Ectodermal cell (in vitro differentiated cells): ENCODE measurements at regions not wholly inside any gene's neighbourhood (a gene's known extent, or its start where the extent isn't known, plus 50 kb on each side); places are given as distances from the start of the nearest gene placed in this dataset.

Experiments
- H3K27ac ChIP-seq: 2 replicates; pipeline ENCODE4 v1.7.0; 2013; ENCODE audit warnings: mild to moderate bottlenecking, low read depth, low read length; ENCODE audit not compliant: insufficient read depth, poor library complexity, severe bottlenecking
- H3K27me3 ChIP-seq: 2 replicates; pipeline ENCODE4 v1.7.0; 2013; ENCODE audit warnings: mild to moderate bottlenecking, low read length; ENCODE audit not compliant: insufficient read depth, control insufficient read depth, poor library complexity, severe bottlenecking
- H3K36me3 ChIP-seq: one replicate; pipeline ENCODE4 v1.7.0; 2013; ENCODE audit warnings: low read length; ENCODE audit not compliant: control insufficient read depth, insufficient read depth
- H3K4me1 ChIP-seq: one replicate; pipeline ENCODE4 v1.7.0; 2013; ENCODE audit warnings: low read length; ENCODE audit not compliant: control insufficient read depth, insufficient read depth
- H3K4me3 ChIP-seq: 2 replicates; pipeline ENCODE4 v1.7.0; 2013; ENCODE audit warnings: low read depth, low read length, control low read depth; ENCODE audit not compliant: insufficient read depth
- H3K9me3 ChIP-seq: 2 replicates; pipeline ENCODE4 v1.7.0; 2013; ENCODE audit warnings: mild to moderate bottlenecking, low read length, moderate library complexity; ENCODE audit not compliant: control insufficient read depth
- WGBS, 2 experiments: methylation state at CpG; one replicate each; pipeline ENCODE4 v1.1.7; 2013; ENCODE audit warnings: missing lambda C conversion rate in 2 of 2; 5-methylcytosine and 5-hydroxymethylcytosine counted together

DNA sequence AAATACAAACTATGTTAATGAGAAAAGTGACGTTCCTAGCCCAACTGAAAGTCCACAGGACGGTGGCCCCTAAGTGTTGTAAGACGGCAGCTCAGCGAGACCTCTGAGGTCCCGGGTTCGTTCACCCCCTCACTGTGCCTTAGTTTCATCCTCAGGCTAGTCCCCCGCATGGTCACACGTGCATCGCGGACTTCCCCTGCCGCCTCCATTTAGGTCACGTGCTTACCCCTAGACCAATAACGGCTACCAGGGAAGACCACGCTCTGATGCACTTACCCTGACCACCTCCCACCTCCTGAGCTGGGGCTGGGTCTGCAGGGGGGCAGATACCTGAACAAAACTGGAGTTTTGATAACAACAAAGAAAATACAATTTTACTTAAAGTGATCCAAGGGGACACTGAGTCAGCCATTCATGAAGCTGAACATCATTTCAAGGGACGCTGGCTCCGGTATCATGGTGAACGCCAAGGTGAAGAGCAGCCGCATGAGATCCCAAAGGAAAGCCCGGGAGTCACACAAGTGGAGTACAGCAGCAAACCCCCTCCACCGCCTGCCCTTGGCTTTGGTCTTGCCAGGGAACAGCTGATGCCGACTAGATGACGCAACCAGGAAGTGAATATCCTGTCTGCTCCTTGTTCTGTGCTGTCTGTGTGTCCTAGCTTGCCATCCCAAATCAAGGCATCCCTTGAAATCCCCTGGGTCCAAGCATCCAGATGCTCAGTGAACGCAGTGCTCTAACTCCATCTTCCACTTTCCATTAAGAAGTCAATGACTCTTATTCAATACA is 274.1 kb downstream of the PCNX1 start:
- H3K4me1 ChIP-seq = peaks cover 4% of the 10 kb centered on the region
- 92 to 94% methylated on average over 23 of the region's 23 CpGs for WGBS, 2 experiments
- H3K27ac ChIP-seq = no peak overlapping the region

DNA sequence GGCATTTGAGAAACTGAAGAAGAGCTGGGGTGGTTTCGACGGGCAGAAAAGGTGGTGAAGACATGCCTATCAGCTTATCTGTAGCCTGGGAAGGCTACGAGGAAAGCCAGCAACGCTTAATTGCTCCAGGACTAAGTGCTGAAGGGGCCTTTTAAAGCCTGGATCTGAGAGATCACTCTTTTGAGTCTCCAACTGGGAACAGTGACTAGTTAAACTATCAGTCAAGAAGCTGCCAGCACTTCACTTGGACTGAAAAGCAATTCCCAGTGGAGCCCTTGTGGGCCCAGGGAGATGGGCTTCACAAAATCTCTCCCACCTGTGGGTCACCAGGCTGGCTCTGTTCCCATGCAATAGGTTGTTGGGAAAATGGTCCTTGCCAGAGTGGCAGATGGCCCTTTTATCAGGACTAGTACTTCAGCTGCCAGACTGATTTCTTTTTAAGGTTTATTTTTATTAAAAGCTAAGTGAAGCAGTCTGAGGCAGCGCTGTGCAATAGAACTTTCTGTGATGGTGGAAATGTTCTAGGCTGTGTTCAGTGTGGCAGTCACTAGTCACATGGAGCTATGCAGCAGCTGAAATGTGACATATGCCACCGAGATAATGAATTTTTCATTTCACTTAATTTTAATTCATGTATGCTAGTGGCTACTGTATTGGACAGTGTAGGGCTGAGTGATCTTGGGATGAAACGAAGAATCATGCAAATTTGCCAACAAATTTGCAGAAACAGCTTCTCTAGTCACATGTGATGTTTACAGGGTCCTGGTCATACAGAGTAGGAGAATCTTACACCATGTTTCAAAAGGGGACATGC is 276.8 kb downstream of the PCNX1 start:
- Histone ChIP-seq H3K27me3 (no peaks in the 10 kb centered on the region), H3K9me3 (no peaks in the 10 kb centered on the region), H3K4me3 (no peak overlapping the region), H3K27ac (no peak overlapping the region), H3K4me1 (peaks cover 11% of the 10 kb centered on the region), H3K36me3 (no peaks in the 10 kb centered on the region)
- 77 to 79% methylated on average over 7 of the region's 7 CpGs for WGBS, 2 experiments

More for the DNA sequence above, 274.1 kb downstream of the PCNX1 start:
- no peaks in the 10 kb centered on the region for H3K27me3 ChIP-seq
- no peaks in the 10 kb centered on the region for H3K36me3 ChIP-seq
- H3K9me3 ChIP-seq = no peaks in the 10 kb centered on the region
- H3K4me3 ChIP-seq = no peak overlapping the region

DNA sequence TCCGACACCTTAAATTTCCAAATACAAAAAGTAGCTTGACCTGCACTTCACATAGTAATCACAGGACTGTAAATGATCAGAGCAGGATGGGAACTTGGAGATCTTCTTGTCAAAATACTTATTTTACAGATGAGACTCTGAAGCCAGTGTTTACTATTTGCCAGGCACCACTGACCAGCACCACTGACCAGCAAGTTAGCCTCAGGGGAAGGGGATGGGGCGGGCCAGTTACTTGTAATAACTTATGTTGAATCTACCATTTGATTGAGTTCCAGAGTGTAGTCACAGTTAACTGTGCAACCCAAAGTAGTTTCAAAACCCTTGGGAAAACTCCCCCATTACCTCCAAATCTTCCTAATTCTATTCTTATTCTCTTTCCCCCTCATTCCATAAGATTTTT is 278.4 kb downstream of the PCNX1 start:
- 91 to 96% methylated on average over 2 of the region's 2 CpGs for WGBS, 2 experiments
- H3K27ac ChIP-seq = no peak overlapping the region
- H3K36me3 ChIP-seq = no peaks in the 10 kb centered on the region

DNA sequence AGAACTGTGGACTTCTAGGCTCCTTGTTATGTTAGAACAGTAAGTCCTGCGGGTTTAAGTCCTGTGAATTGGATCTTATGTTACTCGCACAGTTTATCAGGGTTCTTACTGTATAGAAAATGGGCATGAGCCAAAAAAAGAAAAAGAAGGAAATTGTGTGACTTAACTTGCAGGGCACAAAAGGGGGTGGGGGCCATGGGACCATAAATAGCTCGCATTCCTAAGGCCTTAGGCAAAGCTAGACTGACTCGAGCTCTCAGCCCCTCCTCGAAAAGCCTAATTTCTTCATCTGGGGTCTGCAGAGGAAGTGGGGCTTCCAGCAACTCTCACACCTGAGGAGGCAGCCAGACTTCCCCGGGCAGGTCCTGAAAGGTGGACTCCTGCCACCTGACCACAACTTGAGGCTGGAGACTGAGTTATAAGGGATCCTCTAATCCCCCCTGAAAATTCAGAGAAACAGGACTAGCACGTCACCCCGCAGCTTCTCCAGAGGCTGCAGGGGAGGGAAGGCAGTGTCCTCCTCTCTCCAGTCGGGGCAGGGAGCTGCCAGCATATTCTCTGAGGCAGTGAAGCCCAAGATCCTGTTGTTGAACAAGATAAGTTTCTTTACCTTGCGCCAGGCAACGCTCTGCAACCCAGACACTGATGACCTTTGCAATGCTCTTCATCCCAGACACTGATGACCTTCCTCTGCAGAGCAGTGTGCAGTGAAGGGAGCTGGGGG is 280.5 kb downstream of the PCNX1 start:
- no peaks in the 10 kb centered on the region for H3K27me3 ChIP-seq
- 73 to 78% methylated on average over 11 of the region's 11 CpGs for WGBS, 2 experiments
- no peaks in the 10 kb centered on the region for H3K36me3 ChIP-seq
- no peaks in the 10 kb centered on the region for H3K9me3 ChIP-seq
- H3K4me3 ChIP-seq = no peak overlapping the region
- no peak overlapping the region for H3K27ac ChIP-seq
- H3K4me1 ChIP-seq = peaks cover 16% of the 10 kb centered on the region

More for the DNA sequence above, 278.4 kb downstream of the PCNX1 start:
- Histone ChIP-seq H3K4me1 (peaks cover 11% of the 10 kb centered on the region), H3K4me3 (no peak overlapping the region), H3K27me3 (no peaks in the 10 kb centered on the region), H3K9me3 (no peaks in the 10 kb centered on the region)

DNA sequence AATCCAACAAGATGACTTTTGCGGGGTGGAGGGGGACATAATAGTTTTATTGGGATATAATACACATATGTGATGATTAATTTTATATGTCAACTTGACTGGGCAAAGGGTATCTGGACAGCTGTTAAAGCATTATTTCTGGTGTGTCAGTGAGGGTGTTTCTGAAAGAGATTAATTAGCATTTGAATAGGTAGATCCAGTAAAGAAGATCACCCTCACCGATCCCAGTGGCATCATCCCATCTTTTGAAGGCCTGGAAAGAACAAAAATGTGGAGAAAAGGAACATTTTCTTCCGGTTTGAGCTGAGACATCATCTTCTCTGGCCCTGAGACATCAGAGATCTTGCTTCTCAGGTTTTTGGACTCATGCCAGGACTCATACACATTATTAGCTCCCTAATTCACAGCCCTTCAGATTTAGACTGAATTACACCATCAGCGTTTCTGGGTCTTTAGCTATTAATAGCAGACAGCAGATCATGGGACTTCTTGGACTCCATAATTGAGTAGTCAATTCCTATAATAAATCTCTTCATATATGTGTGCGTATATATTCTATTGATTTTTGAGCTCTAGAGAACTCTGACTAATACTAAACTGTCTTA is 283.6 kb downstream of the PCNX1 start:
- Histone ChIP-seq H3K4me1 (peaks cover 12% of the 10 kb centered on the region), H3K27ac (no peak overlapping the region), H3K36me3 (no peaks in the 10 kb centered on the region), H3K4me3 (no peak overlapping the region), H3K27me3 (no peaks in the 10 kb centered on the region), H3K9me3 (no peaks in the 10 kb centered on the region)
- WGBS, 2 experiments = 69 to 76% methylated on average over 5 of the region's 5 CpGs

DNA sequence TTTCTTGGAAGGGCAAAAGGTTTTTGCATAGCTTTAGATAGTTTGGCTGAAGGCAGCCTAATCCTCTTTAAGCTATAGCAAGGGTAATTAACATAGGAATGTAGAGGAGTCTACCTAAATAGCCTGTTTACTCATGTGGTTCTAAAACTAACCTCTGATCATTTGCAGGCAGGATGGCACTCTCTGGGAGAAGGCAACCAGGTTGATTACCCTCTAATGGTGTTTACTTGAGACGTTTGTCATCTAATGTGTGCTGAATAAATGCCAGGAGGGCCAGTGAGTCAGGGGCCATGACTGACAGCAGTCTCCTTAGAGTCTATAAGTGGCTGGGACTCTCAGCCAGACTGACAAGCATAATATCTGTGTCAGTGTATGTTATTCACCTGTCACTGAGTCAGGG is 286.4 kb downstream of the PCNX1 start:
- Histone ChIP-seq H3K27ac (no peak overlapping the region), H3K27me3 (no peaks in the 10 kb centered on the region), H3K4me1 (peaks cover 5% of the 10 kb centered on the region), H3K9me3 (no peaks in the 10 kb centered on the region), H3K36me3 (no peaks in the 10 kb centered on the region), H3K4me3 (no peak overlapping the region)
- WGBS, 2 experiments = 3 to 6% methylated on average over 1 of the region's 1 CpG

DNA sequence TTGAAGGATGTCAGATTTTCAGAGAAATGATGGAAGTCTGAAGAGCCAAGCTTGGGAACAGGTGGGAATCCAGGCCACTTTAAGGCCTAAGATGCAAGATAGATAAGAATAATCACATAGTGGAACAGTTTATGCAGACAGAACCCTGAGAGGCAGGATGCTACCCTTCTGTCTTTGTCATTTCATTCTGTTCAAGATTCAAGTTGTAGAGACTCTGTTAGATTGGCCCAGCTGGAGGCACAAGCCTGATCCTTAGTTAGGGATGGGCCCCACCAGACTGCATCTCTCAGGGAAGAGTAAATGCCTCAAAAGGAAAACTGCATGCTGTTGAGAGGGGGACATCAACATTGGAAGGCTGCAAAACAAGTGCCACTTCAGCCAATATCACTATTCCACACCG is 287.0 kb downstream of the PCNX1 start:
- Histone ChIP-seq H3K36me3 (no peaks in the 10 kb centered on the region), H3K4me3 (no peak overlapping the region)
- WGBS, 2 experiments = 73 to 84% methylated on average over 1 of the region's 1 CpG

DNA sequence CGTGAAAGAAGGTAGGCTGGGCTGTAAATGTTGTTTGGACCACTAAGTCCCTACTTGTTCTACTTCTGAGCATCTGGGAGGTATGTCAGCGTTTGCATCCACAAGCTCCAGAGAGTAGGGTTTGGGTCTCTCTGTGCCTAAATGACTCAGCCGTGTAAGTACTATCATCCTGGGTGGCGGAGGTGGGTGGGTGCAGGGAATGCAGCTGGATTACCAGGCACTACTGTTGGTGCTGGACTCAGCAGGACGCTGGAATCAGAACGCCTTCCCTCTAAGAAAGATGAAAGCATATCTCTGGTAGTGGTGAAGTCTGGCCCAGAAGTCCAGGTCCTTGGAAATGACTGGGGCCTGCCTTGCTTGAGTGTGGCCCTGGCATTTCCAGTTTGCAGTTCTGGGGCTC is 289.7 kb downstream of the PCNX1 start:
- Histone ChIP-seq H3K27ac (no peak overlapping the region), H3K4me3 (no peak overlapping the region), H3K27me3 (no peaks in the 10 kb centered on the region), H3K4me1 (no peaks in the 10 kb centered on the region), H3K36me3 (no peaks in the 10 kb centered on the region), H3K9me3 (no peaks in the 10 kb centered on the region)
- 91 to 93% methylated on average over 6 of the region's 6 CpGs for WGBS, 2 experiments

More for the DNA sequence above, 287.0 kb downstream of the PCNX1 start:
- no peak overlapping the region for H3K27ac ChIP-seq
- no peaks in the 10 kb centered on the region for H3K27me3 ChIP-seq
- no peaks in the 10 kb centered on the region for H3K9me3 ChIP-seq
- H3K4me1 ChIP-seq = peaks cover 5% of the 10 kb centered on the region

DNA sequence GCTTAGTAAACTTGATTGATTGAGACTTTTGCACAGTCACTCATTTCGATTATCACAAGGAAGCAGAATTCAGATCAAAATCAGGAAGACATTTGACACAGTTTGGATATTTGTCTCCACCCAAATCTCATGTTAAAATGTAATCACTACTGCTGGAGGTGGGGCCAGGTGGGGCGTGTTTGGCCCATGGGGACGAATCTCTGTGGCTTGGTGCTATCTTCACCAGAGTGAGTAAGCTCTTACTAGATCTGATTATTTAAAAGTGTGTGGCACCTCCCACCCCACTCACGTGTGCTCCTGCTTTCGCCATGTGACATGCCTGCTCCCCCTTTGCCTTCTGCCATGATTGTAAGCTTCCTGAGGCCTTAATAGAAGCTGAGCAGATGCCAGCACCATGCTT is 291.4 kb downstream of the PCNX1 start:
- H3K4me1 ChIP-seq = no peaks in the 10 kb centered on the region
- H3K27ac ChIP-seq = no peak overlapping the region
- no peaks in the 10 kb centered on the region for H3K27me3 ChIP-seq
- H3K9me3 ChIP-seq = no peaks in the 10 kb centered on the region
- WGBS, 2 experiments = 90 to 91% methylated on average over 5 of the region's 5 CpGs
- H3K36me3 ChIP-seq = no peaks in the 10 kb centered on the region
- H3K4me3 ChIP-seq = no peak overlapping the region
